ENCODE measurements at regions not wholly inside any gene's neighbourhood (a gene's known extent, or its start where the extent isn't known, plus 50 kb on each side); places are given as distances from the start of the nearest gene placed in this dataset.

- no peak for TF ChIP-seq EZH2phosphoT487 (IDR thresholded peaks at IDR 0.05; ENCODE audit: insufficient read depth, low read depth)
- no peak for TF ChIP-seq EZH2 (IDR thresholded peaks at IDR 0.05; ENCODE audit: insufficient read depth, poor library complexity, severe bottlenecking)
- no peak overlapping the region for H3K27ac ChIP-seq
- no peak overlapping the region for H3K4me2 ChIP-seq (ENCODE audit: unreplicated experiment)
- no peak overlapping the region for H3K4me3 ChIP-seq
- H3K9me3 ChIP-seq (ENCODE audit: low read depth): no peaks in the 10 kb centered on the region
- H3F3A ChIP-seq (ENCODE audit: insufficient read depth): no peaks in the 10 kb centered on the region
- no peaks in the 10 kb centered on the region for H3K9me2 ChIP-seq (ENCODE audit: insufficient read depth)
- peak; percentile 39 for DNase-seq
- H3K79me2 ChIP-seq (ENCODE audit: insufficient read depth): no peaks in the 10 kb centered on the region
- 19 to 28% methylated on average over 6 of the region's 6 CpGs for WGBS, 2 experiments (ENCODE audit: low coverage in 1 of 2, low lambda C conversion rate in 2 of 2, missing lambda C conversion rate in 2 of 2)
- H2AFZ ChIP-seq: no peak overlapping the region
- no peak overlapping the region for H3K9ac ChIP-seq
- H4K20me1 ChIP-seq (ENCODE audit: insufficient read depth): no peaks in the 10 kb centered on the region
- H3K27me3 ChIP-seq (replicated peaks; ENCODE audit: insufficient read depth): no peaks in the 10 kb centered on the region
- no peaks in the 10 kb centered on the region for H3K4me1 ChIP-seq (ENCODE audit: insufficient read depth)
- no peaks in the 10 kb centered on the region for H3K36me3 ChIP-seq (ENCODE audit: low read depth)
- in situ Hi-C loops (cut with MboI): no loop called here
Observed at GRCh38 chr10:34022195-34022594, 687.7 kb upstream of the NRP1 start.

GRCh38 chr10:34018784-34019183 is 684.3 kb upstream of the NRP1 start:
- no peak overlapping the region for H2AFZ ChIP-seq
- H3K9ac ChIP-seq: no peak overlapping the region
- no peaks in the 10 kb centered on the region for H3K9me2 ChIP-seq (ENCODE audit: insufficient read depth)
- H3K4me1 ChIP-seq (ENCODE audit: insufficient read depth): no peaks in the 10 kb centered on the region
- H4K20me1 ChIP-seq (ENCODE audit: insufficient read depth): no peaks in the 10 kb centered on the region
- WGBS, 2 experiments (ENCODE audit: low coverage in 1 of 2, low lambda C conversion rate in 2 of 2, missing lambda C conversion rate in 2 of 2): 91 to 94% methylated on average over 1 of the region's 1 CpG
- H3K27ac ChIP-seq: no peak overlapping the region
- H3F3A ChIP-seq (ENCODE audit: insufficient read depth): no peaks in the 10 kb centered on the region
- H3K27me3 ChIP-seq (replicated peaks; ENCODE audit: insufficient read depth): peaks cover 5% of the 10 kb centered on the region
- H3K4me3 ChIP-seq: no peak overlapping the region
- no peak for DNase-seq
- TF ChIP-seq EZH2phosphoT487 (IDR thresholded peaks at IDR 0.05; ENCODE audit: insufficient read depth, low read depth): no peak
- no peak for TF ChIP-seq EZH2 (IDR thresholded peaks at IDR 0.05; ENCODE audit: insufficient read depth, poor library complexity, severe bottlenecking)
- H3K4me2 ChIP-seq (ENCODE audit: unreplicated experiment): no peak overlapping the region
- H3K79me2 ChIP-seq (ENCODE audit: insufficient read depth): no peaks in the 10 kb centered on the region
- H3K36me3 ChIP-seq (ENCODE audit: low read depth): no peaks in the 10 kb centered on the region
- H3K9me3 ChIP-seq (ENCODE audit: low read depth): no peaks in the 10 kb centered on the region
- in situ Hi-C loops (cut with MboI): no loop called here

GRCh38 chr10:34018129-34018528 is 683.7 kb upstream of the NRP1 start:
- Histone ChIP-seq H3K9me2 (ENCODE audit: insufficient read depth) (no peaks in the 10 kb centered on the region), H3K4me1 (ENCODE audit: insufficient read depth) (no peaks in the 10 kb centered on the region), H3K27ac (no peak overlapping the region), H4K20me1 (ENCODE audit: insufficient read depth) (no peaks in the 10 kb centered on the region), H3K4me3 (no peak overlapping the region), H3K27me3 (replicated peaks; ENCODE audit: insufficient read depth) (peaks cover 11% of the 10 kb centered on the region), H3K36me3 (ENCODE audit: low read depth) (no peaks in the 10 kb centered on the region), H3K4me2 (ENCODE audit: unreplicated experiment) (no peak overlapping the region), H3K79me2 (ENCODE audit: insufficient read depth) (no peaks in the 10 kb centered on the region), H3F3A (ENCODE audit: insufficient read depth) (no peaks in the 10 kb centered on the region), H3K9ac (no peak overlapping the region), H3K9me3 (ENCODE audit: low read depth) (no peaks in the 10 kb centered on the region), H2AFZ (no peak overlapping the region)
- DNase-seq: peak; percentile 16
- TF ChIP-seq EZH2phosphoT487 (IDR thresholded peaks at IDR 0.05; ENCODE audit: insufficient read depth, low read depth): no peak
- TF ChIP-seq EZH2 (IDR thresholded peaks at IDR 0.05; ENCODE audit: insufficient read depth, poor library complexity, severe bottlenecking): no peak
- in situ Hi-C loops (cut with MboI): no loop called here
- WGBS, 2 experiments (ENCODE audit: low coverage in 1 of 2, low lambda C conversion rate in 2 of 2, missing lambda C conversion rate in 2 of 2): 79 to 85% methylated on average over 5 of the region's 5 CpGs

- 30 to 50% methylated on average over 1 of the region's 1 CpG for WGBS, 2 experiments (ENCODE audit: low coverage in 1 of 2, low lambda C conversion rate in 2 of 2, missing lambda C conversion rate in 2 of 2)
Observed at GRCh38 chr10:34017281-34017680, 682.8 kb upstream of the NRP1 start.

GRCh38 chr10:34016576-34016975 is 682.1 kb upstream of the NRP1 start:
- Histone ChIP-seq H3F3A (ENCODE audit: insufficient read depth) (no peaks in the 10 kb centered on the region), H4K20me1 (ENCODE audit: insufficient read depth) (no peaks in the 10 kb centered on the region), H3K4me3 (no peak overlapping the region), H3K9me2 (ENCODE audit: insufficient read depth) (no peaks in the 10 kb centered on the region), H3K4me2 (ENCODE audit: unreplicated experiment) (no peak overlapping the region), H3K9me3 (ENCODE audit: low read depth) (no peaks in the 10 kb centered on the region), H3K9ac (no peak overlapping the region), H2AFZ (no peak overlapping the region), H3K4me1 (ENCODE audit: insufficient read depth) (no peaks in the 10 kb centered on the region), H3K27me3 (replicated peaks; ENCODE audit: insufficient read depth) (peaks cover 13% of the 10 kb centered on the region), H3K79me2 (ENCODE audit: insufficient read depth) (no peaks in the 10 kb centered on the region), H3K27ac (no peak overlapping the region), H3K36me3 (ENCODE audit: low read depth) (no peaks in the 10 kb centered on the region)
- DNase-seq: no peak
- in situ Hi-C loops (cut with MboI): no loop called here
- 69 to 75% methylated on average over 2 of the region's 2 CpGs for WGBS, 2 experiments (ENCODE audit: low coverage in 1 of 2, low lambda C conversion rate in 2 of 2, missing lambda C conversion rate in 2 of 2)
- TF ChIP-seq EZH2 (IDR thresholded peaks at IDR 0.05; ENCODE audit: insufficient read depth, poor library complexity, severe bottlenecking): no peak
- TF ChIP-seq EZH2phosphoT487 (IDR thresholded peaks at IDR 0.05; ENCODE audit: insufficient read depth, low read depth): no peak

More at GRCh38 chr10:34017281-34017680, 682.8 kb upstream of the NRP1 start:
- in situ Hi-C loops (cut with MboI): no loop called here
- no peaks in the 10 kb centered on the region for H3K79me2 ChIP-seq (ENCODE audit: insufficient read depth)
- no peaks in the 10 kb centered on the region for H3K36me3 ChIP-seq (ENCODE audit: low read depth)
- H3K27ac ChIP-seq: no peak overlapping the region
- H3K9me3 ChIP-seq (ENCODE audit: low read depth): no peaks in the 10 kb centered on the region
- no peaks in the 10 kb centered on the region for H3K9me2 ChIP-seq (ENCODE audit: insufficient read depth)
- H3K4me3 ChIP-seq: no peak overlapping the region
- H4K20me1 ChIP-seq (ENCODE audit: insufficient read depth): no peaks in the 10 kb centered on the region
- TF ChIP-seq EZH2 (IDR thresholded peaks at IDR 0.05; ENCODE audit: insufficient read depth, poor library complexity, severe bottlenecking) (no peak), EZH2phosphoT487 (IDR thresholded peaks at IDR 0.05; ENCODE audit: insufficient read depth, low read depth) (no peak)
- H3K4me2 ChIP-seq (ENCODE audit: unreplicated experiment): no peak overlapping the region
- no peak for DNase-seq
- H3K4me1 ChIP-seq (ENCODE audit: insufficient read depth): no peaks in the 10 kb centered on the region
- no peak overlapping the region for H3K9ac ChIP-seq
- H2AFZ ChIP-seq: no peak overlapping the region
- no peaks in the 10 kb centered on the region for H3F3A ChIP-seq (ENCODE audit: insufficient read depth)
- peaks cover 13% of the 10 kb centered on the region for H3K27me3 ChIP-seq (replicated peaks; ENCODE audit: insufficient read depth)
